ENCODE measurements at regions not wholly inside any gene's neighbourhood (a gene's known extent, or its start where the extent isn't known, plus 50 kb on each side); places are given as distances from the start of the nearest gene placed in this dataset.

DNA sequence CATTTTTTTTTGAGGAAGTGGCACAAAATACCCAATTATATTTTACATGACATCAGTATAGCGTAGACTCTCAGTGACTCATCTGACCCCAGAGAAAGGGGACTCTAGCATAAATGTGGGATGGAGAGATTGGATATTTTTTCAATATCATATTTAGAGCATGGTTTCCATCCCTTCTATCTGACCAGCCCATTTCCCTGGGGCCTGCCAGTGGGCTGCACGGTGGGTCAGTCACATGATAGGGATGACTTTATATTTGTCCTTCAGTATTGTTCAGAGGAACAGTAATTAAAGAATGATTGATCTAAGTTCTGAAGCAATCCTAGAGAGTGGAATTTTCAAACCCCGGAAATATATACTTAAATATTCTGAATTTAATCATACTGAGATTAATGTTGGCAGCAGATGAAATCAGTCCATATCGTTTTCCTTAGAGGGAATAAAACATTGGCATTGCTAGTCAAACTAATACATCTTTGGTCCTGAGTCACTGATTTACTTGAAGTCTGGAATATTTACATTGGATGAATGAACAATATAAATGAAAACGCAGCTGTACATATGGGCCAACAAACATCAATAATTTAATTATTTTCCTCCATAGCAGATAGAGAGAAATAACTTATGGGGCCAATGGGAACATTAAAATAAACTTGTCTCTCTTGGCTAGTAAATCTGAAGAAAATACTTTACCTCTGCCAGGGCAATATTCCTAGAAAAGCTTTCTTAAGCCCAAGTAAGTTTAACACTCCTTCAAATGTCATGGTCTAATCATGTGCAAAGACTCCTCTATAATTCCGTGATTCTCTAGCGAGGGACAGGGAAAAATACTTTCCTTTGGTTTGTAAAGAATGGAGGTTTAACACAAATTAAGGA, 563.6 kb upstream of the PKDCC start:
- 79 to 85% methylated on average over 7 of the region's 7 CpGs for WGBS, 2 donors
- H3K27ac ChIP-seq = no peak overlapping the region
- intact Hi-C loops (cut with DNase I) = no loop called here

DNA sequence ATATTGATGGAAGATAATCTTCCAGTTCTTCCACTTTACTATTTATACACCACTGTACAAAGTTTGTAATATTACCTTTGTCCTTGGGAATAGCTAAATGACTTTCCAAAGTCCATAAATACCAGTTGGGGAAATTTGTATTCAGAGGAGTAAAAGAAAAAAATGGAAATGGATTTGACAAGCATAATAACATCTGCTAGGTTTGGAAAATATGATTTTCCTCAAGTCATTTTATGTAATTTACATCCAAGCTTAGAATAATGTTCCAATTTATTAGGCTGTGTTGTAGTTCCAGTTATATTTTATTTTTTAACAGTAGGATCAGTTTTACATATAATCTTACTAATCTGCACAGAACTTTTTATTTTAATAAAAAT, 563.0 kb upstream of the PKDCC start:
- TF ChIP-seq POLR2A (IDR thresholded peaks at IDR 0.05) (no peak), EP300 (IDR thresholded peaks at IDR 0.05) (no peak), POLR2AphosphoS5 (IDR thresholded peaks at IDR 0.05) (no peak), CTCF (IDR thresholded peaks at IDR 0.05) (no peak)
- Histone ChIP-seq H3K36me3 (no peaks in the 10 kb centered on the region), H3K4me3 (no peak overlapping the region), H3K4me1 (peaks cover 0 to 17% (median 2%) of the 10 kb centered on the region in 4 donors), H3K27ac (no peak overlapping the region), H3K9me3 (no peaks in the 10 kb centered on the region), H3K27me3 (no peaks in the 10 kb centered on the region)
- no peak for DNase-seq
- intact Hi-C loops (cut with DNase I) = no loop called here

More for the DNA sequence above, 563.6 kb upstream of the PKDCC start:
- Histone ChIP-seq H3K27me3 (no peaks in the 10 kb centered on the region), H3K4me3 (no peak overlapping the region), H3K9me3 (no peaks in the 10 kb centered on the region), H3K36me3 (no peaks in the 10 kb centered on the region), H3K4me1 (peaks cover 0 to 17% (median 2%) of the 10 kb centered on the region in 4 donors)
- DNase-seq = no peak
- TF ChIP-seq CTCF (IDR thresholded peaks at IDR 0.05) (no peak), EP300 (IDR thresholded peaks at IDR 0.05) (no peak), POLR2AphosphoS5 (IDR thresholded peaks at IDR 0.05) (no peak), POLR2A (IDR thresholded peaks at IDR 0.05) (no peak)

DNA sequence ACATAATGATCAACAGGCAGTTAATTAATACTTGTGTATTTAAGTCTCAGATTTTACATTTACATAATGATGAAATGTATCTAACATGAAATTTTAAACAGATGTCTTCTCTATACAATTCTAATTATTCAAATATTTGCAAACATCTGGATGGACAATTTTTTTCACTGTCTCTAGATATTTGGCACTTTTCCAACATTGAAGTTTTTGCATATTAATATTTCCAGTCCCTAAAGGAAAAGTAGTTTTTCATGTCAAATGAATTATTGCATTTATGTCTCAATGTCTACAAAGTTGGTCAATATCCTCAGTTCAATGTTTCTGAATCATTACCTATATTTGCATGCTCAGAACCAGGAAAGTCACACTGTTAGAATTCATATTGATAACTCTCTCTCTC, 560.9 kb upstream of the PKDCC start:
- H3K4me1 ChIP-seq = peaks cover 0 to 17% (median 2%) of the 10 kb centered on the region in 4 donors
- H3K36me3 ChIP-seq = no peaks in the 10 kb centered on the region
- intact Hi-C loops (cut with DNase I) = no loop called here
- no peaks in the 10 kb centered on the region for H3K27me3 ChIP-seq
- no peak for DNase-seq
- H3K4me3 ChIP-seq = no peak overlapping the region
- no peak overlapping the region for H3K27ac ChIP-seq
- H3K9me3 ChIP-seq = no peaks in the 10 kb centered on the region
- TF ChIP-seq CTCF (IDR thresholded peaks at IDR 0.05) (no peak), POLR2AphosphoS5 (IDR thresholded peaks at IDR 0.05) (no peak), POLR2A (IDR thresholded peaks at IDR 0.05) (no peak), EP300 (IDR thresholded peaks at IDR 0.05) (no peak)

- intact Hi-C loops (cut with DNase I) = no loop called here
- H3K9me3 ChIP-seq = peaks cover 0 to 7% (median 0%) of the 10 kb centered on the region in 4 donors
- H3K36me3 ChIP-seq = no peaks in the 10 kb centered on the region
- peaks cover 0 to 7% (median 0%) of the 10 kb centered on the region in 4 donors for H3K4me1 ChIP-seq
- no peaks in the 10 kb centered on the region for H3K27me3 ChIP-seq
- no peak overlapping the region for H3K4me3 ChIP-seq
- no peak for DNase-seq
- TF ChIP-seq EP300 (IDR thresholded peaks at IDR 0.05) = no peak
- no peak for TF ChIP-seq CTCF (IDR thresholded peaks at IDR 0.05)
- TF ChIP-seq POLR2AphosphoS5 (IDR thresholded peaks at IDR 0.05) = no peak
- TF ChIP-seq POLR2A (IDR thresholded peaks at IDR 0.05) = no peak
- no peak overlapping the region for H3K27ac ChIP-seq
Observed at GRCh38 chr2:41488888-41489287, 558.9 kb upstream of the PKDCC start.

DNA sequence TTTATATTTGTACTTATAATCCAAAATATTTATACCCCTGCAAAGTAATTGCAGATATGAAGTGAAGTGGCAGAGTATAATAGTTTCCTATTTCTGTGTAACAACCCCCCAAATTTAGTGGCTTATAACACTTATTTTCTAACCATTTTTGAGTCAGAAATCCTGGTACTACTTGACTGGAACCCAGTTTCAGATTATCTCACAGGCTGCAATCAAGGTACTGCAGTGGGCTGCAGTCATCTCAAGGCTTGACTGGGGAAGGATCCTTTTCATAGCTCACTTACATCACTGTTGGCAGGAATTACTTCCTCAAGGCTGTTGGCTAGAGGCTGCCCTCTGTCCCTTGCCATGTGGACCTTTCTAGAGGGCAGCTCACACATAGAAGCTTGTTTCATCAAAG, 558.2 kb upstream of the PKDCC start:
- H3K4me3 ChIP-seq = no peak overlapping the region
- H3K9me3 ChIP-seq = peaks cover 0 to 15% (median 5%) of the 10 kb centered on the region in 4 donors
- intact Hi-C loops (cut with DNase I) = no loop called here
- peaks cover 0 to 7% (median 0%) of the 10 kb centered on the region in 4 donors for H3K4me1 ChIP-seq
- no peak for DNase-seq
- TF ChIP-seq CTCF (IDR thresholded peaks at IDR 0.05) (no peak), EP300 (IDR thresholded peaks at IDR 0.05) (no peak), POLR2A (IDR thresholded peaks at IDR 0.05) (no peak), POLR2AphosphoS5 (IDR thresholded peaks at IDR 0.05) (no peak)
- H3K27ac ChIP-seq = no peak overlapping the region
- no peaks in the 10 kb centered on the region for H3K27me3 ChIP-seq
- no peaks in the 10 kb centered on the region for H3K36me3 ChIP-seq

Measured in sigmoid colon (tissue), 6 donors.